CD4-positive, alpha-beta T cell (primary cell): ENCODE measurements at regions not wholly inside any gene's neighbourhood (a gene's known extent, or its start where the extent isn't known, plus 50 kb on each side); places are given as distances from the start of the nearest gene placed in this dataset.

ENCODE experiments used
- ATAC-seq: fragments of 200-7000 bp; cut with Tn5 transposase; one replicate; pipeline ENCODE4 v1.10.0; 2022; ENCODE audit warnings: mild to moderate bottlenecking; ENCODE audit not compliant: poor library complexity
- CTCF ChIA-PET: fragments of 350-600 bp; sonication (Branson Sonifier 250); formaldehyde crosslinking; loops from one replicate; lab custom pipeline; 2021; ENCODE audit warnings: antibody characterized with exemption, inconsistent platforms; lab: Charles Lee
- POLR2A ChIA-PET: fragments of 350-600 bp; sonication (Branson Sonifier 250); formaldehyde crosslinking; loops from one replicate; lab custom pipeline; 2021; ENCODE audit warnings: antibody characterized with exemption, inconsistent platforms; lab: Charles Lee
- DNase-seq, 14 experiments: peaks; one replicate each; pipeline ENCODE4 v3.0.0-alpha.2; 2013 to 2020; ENCODE audit warnings: mixed read lengths in 2 of 14
- H3K27ac ChIP-seq, 2 donors: one replicate each; pipeline versions ENCODE4 v1.5.1 to v1.7.0; 2013; ENCODE audit warnings: low read length in 2 of 2, low read depth in 1 of 2, mild to moderate bottlenecking in 1 of 2
- H3K27me3 ChIP-seq, 2 experiments: 1 replicate in 1 of 2; 2 replicates in 1 of 2; pipeline versions ENCODE4 v1.6.1 to v1.7.0; 2013; ENCODE audit warnings: low read length in 2 of 2, control low read depth in 1 of 2, mild to moderate bottlenecking in 1 of 2, moderate library complexity in 1 of 2; ENCODE audit not compliant: insufficient read depth in 2 of 2, control insufficient read depth in 1 of 2
- H3K36me3 ChIP-seq: one replicate; pipeline ENCODE4 v1.6.1; 2013; ENCODE audit warnings: low read length, control low read depth; ENCODE audit not compliant: insufficient read depth
- H3K4me1 ChIP-seq: one replicate; pipeline ENCODE4 v1.6.1; 2013; ENCODE audit warnings: low read length, control low read depth; ENCODE audit not compliant: insufficient read depth
- H3K4me3 ChIP-seq: one replicate; pipeline ENCODE4 v1.5.1; 2013; ENCODE audit warnings: mild to moderate bottlenecking, low read length, moderate library complexity
- H3K9me3 ChIP-seq, 2 experiments: 1 replicate in 1 of 2; 2 replicates in 1 of 2; pipeline versions ENCODE4 v1.6.1 to v1.7.0; 2013; ENCODE audit warnings: low read length in 2 of 2, mild to moderate bottlenecking in 2 of 2, control low read depth in 1 of 2, moderate library complexity in 1 of 2; ENCODE audit not compliant: control insufficient read depth in 1 of 2, insufficient read depth in 1 of 2
- H3K27ac Mint-ChIP-seq: one replicate; pipeline ENCODE4 v1.8.0; 2020; ENCODE audit warnings: mixed read lengths
- H3K27me3 Mint-ChIP-seq: one replicate; pipeline ENCODE4 v1.8.0; 2021; ENCODE audit warnings: mixed read lengths
- H3K36me3 Mint-ChIP-seq: one replicate; pipeline ENCODE4 v1.8.0; 2021; ENCODE audit warnings: low read depth, mixed read lengths
- H3K4me1 Mint-ChIP-seq: one replicate; pipeline ENCODE4 v1.8.0; 2021; ENCODE audit warnings: low read depth, mixed read lengths
- H3K4me3 Mint-ChIP-seq: one replicate; pipeline ENCODE4 v1.8.0; 2020; ENCODE audit warnings: mild to moderate bottlenecking, mixed read lengths
- H3K9me3 Mint-ChIP-seq: one replicate; pipeline ENCODE4 v1.8.0; 2020; ENCODE audit warnings: mixed read lengths
- CTCF ChIP-seq: fragments of 200-600 bp; IDR thresholded peaks from one replicate; pipeline ENCODE4 v1.8.0; 2022; ENCODE audit warnings: antibody characterized with exemption, mild to moderate bottlenecking
- intact Hi-C, 2 experiments: fragments of 100-400 bp; cut with DNase I in 1 of 2; cut with micrococcal nuclease in 1 of 2; formaldehyde crosslinking; loops; one replicate each; pipeline versions ENCODE4 v1.15.1 to v1.9.0; 2023 to 2025; cut with DNase I, micrococcal nuclease

GRCh38 chr13:89382981-89383380, 1711.8 kb downstream of the SLITRK5 start:
- Histone ChIP-seq H3K27ac (no peak overlapping the region), H3K4me3 (no peak overlapping the region), H3K9me3 (peaks cover 0 to 5% of the 10 kb centered on the region in 2 experiments), H3K4me1 (no peaks in the 10 kb centered on the region), H3K36me3 (no peaks in the 10 kb centered on the region), H3K27me3 (no peaks in the 10 kb centered on the region)
- DNase-seq (no peak), ATAC-seq (no peak)
- CTCF ChIA-PET: no interaction called here
- no peak overlapping the region for H3K4me3 Mint-ChIP-seq
- no peaks in the 10 kb centered on the region for H3K36me3 Mint-ChIP-seq
- POLR2A ChIA-PET: no interaction called here
- no peaks in the 10 kb centered on the region for H3K27me3 Mint-ChIP-seq
- peaks cover 10% of the 10 kb centered on the region for H3K9me3 Mint-ChIP-seq
- no peak for TF ChIP-seq CTCF
- intact Hi-C loops: no loop called here
- H3K4me1 Mint-ChIP-seq: no peaks in the 10 kb centered on the region
- H3K27ac Mint-ChIP-seq: no peak overlapping the region

GRCh38 chr13:89383891-89384290, 1712.7 kb downstream of the SLITRK5 start:
- H3K4me3 ChIP-seq: no peak overlapping the region
- H3K4me1 ChIP-seq: no peaks in the 10 kb centered on the region
- DNase-seq (no peak), ATAC-seq (no peak)
- POLR2A ChIA-PET: no interaction called here
- no peaks in the 10 kb centered on the region for H3K27me3 Mint-ChIP-seq
- H3K4me1 Mint-ChIP-seq: no peaks in the 10 kb centered on the region
- intact Hi-C loops: no loop called here
- no peak for TF ChIP-seq CTCF
- H3K27ac ChIP-seq: no peak overlapping the region
- peaks cover 11% of the 10 kb centered on the region for H3K9me3 Mint-ChIP-seq
- CTCF ChIA-PET: no interaction called here
- no peak overlapping the region for H3K27ac Mint-ChIP-seq
- H3K27me3 ChIP-seq: no peaks in the 10 kb centered on the region
- H3K36me3 ChIP-seq: no peaks in the 10 kb centered on the region
- H3K36me3 Mint-ChIP-seq: no peaks in the 10 kb centered on the region
- no peak overlapping the region for H3K4me3 Mint-ChIP-seq
- H3K9me3 ChIP-seq: peaks cover 0 to 5% of the 10 kb centered on the region in 2 experiments

- ChIA-PET CTCF (no interaction called here), POLR2A (no interaction called here)
- Mint-ChIP-seq H3K9me3 (peaks cover 10% of the 10 kb centered on the region), H3K27me3 (no peaks in the 10 kb centered on the region), H3K4me3 (no peak overlapping the region), H3K36me3 (no peaks in the 10 kb centered on the region), H3K4me1 (no peaks in the 10 kb centered on the region), H3K27ac (no peak overlapping the region)
- DNase-seq (no peak), ATAC-seq (no peak)
- Histone ChIP-seq H3K4me1 (no peaks in the 10 kb centered on the region), H3K27ac (no peak overlapping the region), H3K36me3 (no peaks in the 10 kb centered on the region), H3K27me3 (no peaks in the 10 kb centered on the region), H3K9me3 (peaks cover 0 to 7% of the 10 kb centered on the region in 2 experiments), H3K4me3 (no peak overlapping the region)
- intact Hi-C loops: no loop called here
- no peak for TF ChIP-seq CTCF
Measured at GRCh38 chr13:89393758-89394304, 1722.7 kb downstream of the SLITRK5 start.
